Ishikawa (cell line): ENCODE measurements at regions not wholly inside any gene's neighbourhood (a gene's known extent, or its start where the extent isn't known, plus 50 kb on each side); places are given as distances from the start of the nearest gene placed in this dataset.

Experiments used
- CEBPB ChIP-seq: IDR thresholded peaks from 2 replicates; pipeline ENCODE4 v1.6.1; 2012
- CREB1 ChIP-seq: IDR thresholded peaks from 2 replicates; pipeline ENCODE4 v1.6.1; 2012; ENCODE audit warnings: low read depth
- EP300 ChIP-seq: IDR thresholded peaks from 2 replicates; pipeline ENCODE4 v1.6.1; 2012; ENCODE audit warnings: borderline replicate concordance
- FOXM1 ChIP-seq: IDR thresholded peaks from 2 replicates; pipeline ENCODE4 v1.6.1; 2012; ENCODE audit warnings: low read depth, borderline replicate concordance
- MAX ChIP-seq: IDR thresholded peaks from 2 replicates; pipeline ENCODE4 v1.6.1; 2012
- RAD21 ChIP-seq: IDR thresholded peaks from 2 replicates; pipeline ENCODE4 v1.6.1; 2012; ENCODE audit warnings: low read depth
- REST ChIP-seq: IDR thresholded peaks from 2 replicates; pipeline ENCODE4 v1.6.1; 2012; ENCODE audit warnings: low read depth, mild to moderate bottlenecking
- TAF1 ChIP-seq: IDR thresholded peaks from 2 replicates; pipeline ENCODE4 v1.6.1; 2012; ENCODE audit warnings: low read depth, mild to moderate bottlenecking
- TCF12 ChIP-seq: IDR thresholded peaks from 2 replicates; pipeline ENCODE4 v1.6.1; 2012; ENCODE audit warnings: low read depth
- USF1 ChIP-seq: IDR thresholded peaks from 2 replicates; pipeline ENCODE4 v1.6.1; 2012
- YY1 ChIP-seq: IDR thresholded peaks from 2 replicates; pipeline ENCODE4 v1.6.1; 2012; ENCODE audit warnings: low read depth
- ZBTB7A ChIP-seq: IDR thresholded peaks from 2 replicates; pipeline ENCODE4 v1.6.1; 2012; ENCODE audit warnings: low read depth

GRCh38 chr1:218702775-218703174, 357.6 kb downstream of the TGFB2 start:
- no peak for TF ChIP-seq YY1
- no peak for TF ChIP-seq EP300
- TF ChIP-seq MAX = no peak
- no peak for TF ChIP-seq REST
- TF ChIP-seq RAD21 = no peak
- TF ChIP-seq TAF1 = no peak
- TF ChIP-seq CREB1 = no peak
- TF ChIP-seq TCF12 = peak; percentile 64
- TF ChIP-seq FOXM1 = no peak
- TF ChIP-seq USF1 = no peak
- no peak for TF ChIP-seq CEBPB
- no peak for TF ChIP-seq ZBTB7A
